H9 (cell line): ENCODE measurements at regions not wholly inside any gene's neighbourhood (a gene's known extent, or its start where the extent isn't known, plus 50 kb on each side); places are given as distances from the start of the nearest gene placed in this dataset.

Source experiments
- DNase-seq: peaks from one replicate; pipeline ENCODE4 v3.0.0-alpha.2; 2017
- H2AFZ ChIP-seq: one replicate; pipeline ENCODE4 v1.6.1; 2013; ENCODE audit warnings: mild to moderate bottlenecking, low read length, control low read depth, moderate library complexity
- H2AK5ac ChIP-seq: 2 replicates; pipeline ENCODE4 v1.6.1; 2013; ENCODE audit warnings: low read length, control low read depth, mixed read lengths; ENCODE audit not compliant: insufficient read length
- H2BK120ac ChIP-seq: one replicate; pipeline ENCODE4 v1.6.1; 2013; ENCODE audit warnings: low read depth, mild to moderate bottlenecking, low read length, control low read depth, inconsistent platforms; ENCODE audit not compliant: poor library complexity, severe bottlenecking
- H2BK12ac ChIP-seq: 2 replicates; pipeline ENCODE4 v1.6.1; 2013; ENCODE audit warnings: low read length, control low read depth, mixed read lengths, low read depth; ENCODE audit not compliant: insufficient read length
- H2BK15ac ChIP-seq: 2 replicates; pipeline ENCODE4 v1.6.1; 2013; ENCODE audit warnings: low read depth, low read length, control low read depth
- H2BK20ac ChIP-seq: one replicate; pipeline ENCODE4 v1.6.1; 2013; ENCODE audit warnings: low read depth, mild to moderate bottlenecking, low read length, control low read depth, inconsistent platforms; ENCODE audit not compliant: poor library complexity, severe bottlenecking
- H2BK5ac ChIP-seq: 2 replicates; pipeline ENCODE4 v1.6.1; 2013; ENCODE audit warnings: low read length, control low read depth, mixed read lengths; ENCODE audit not compliant: insufficient read length
- H3K14ac ChIP-seq: 2 replicates; pipeline ENCODE4 v1.6.1; 2013; ENCODE audit warnings: low read length, control low read depth; ENCODE audit not compliant: insufficient read depth
- H3K18ac ChIP-seq: 2 replicates; pipeline ENCODE4 v1.6.1; 2013; ENCODE audit warnings: low read depth, mild to moderate bottlenecking, mixed read lengths, low read length, control low read depth; ENCODE audit not compliant: insufficient read length
- H3K23ac ChIP-seq: 2 replicates; pipeline ENCODE4 v1.6.1; 2013; ENCODE audit warnings: low read length, control low read depth, mixed read lengths, low read depth; ENCODE audit not compliant: insufficient read length
- H3K23me2 ChIP-seq: 2 replicates; pipeline ENCODE4 v1.6.1; 2013; ENCODE audit warnings: low read depth, mild to moderate bottlenecking, mixed read lengths, low read length, control low read depth; ENCODE audit not compliant: insufficient read length, poor library complexity, severe bottlenecking
- H3K27ac ChIP-seq: 2 replicates; pipeline ENCODE4 v1.5.1; 2013; ENCODE audit warnings: low read length, control low read depth, mixed read lengths, low read depth; ENCODE audit not compliant: insufficient read length
- H3K27me3 ChIP-seq: 2 replicates; pipeline ENCODE4 v1.6.1; 2013; ENCODE audit warnings: low read length, control low read depth, inconsistent platforms; ENCODE audit not compliant: insufficient read depth
- H3K4ac ChIP-seq: 2 replicates; pipeline ENCODE4 v1.6.1; 2013; ENCODE audit warnings: low read depth, mild to moderate bottlenecking, control low read depth, inconsistent platforms, low read length, moderate library complexity
- H3K4me1 ChIP-seq: 2 replicates; pipeline ENCODE4 v1.6.1; 2013; ENCODE audit warnings: low read length, control low read depth, inconsistent platforms; ENCODE audit not compliant: insufficient read depth
- H3K4me2 ChIP-seq: 2 replicates; pipeline ENCODE4 v1.6.1; 2013; ENCODE audit warnings: low read length, control low read depth, mixed read lengths; ENCODE audit not compliant: insufficient read length, insufficient read depth
- H3K56ac ChIP-seq: 2 replicates; pipeline ENCODE4 v1.6.1; 2013; ENCODE audit warnings: low read depth, mild to moderate bottlenecking, mixed read lengths, low read length, control low read depth; ENCODE audit not compliant: insufficient read length
- H3K79me1 ChIP-seq: 2 replicates; pipeline ENCODE4 v1.6.1; 2013; ENCODE audit warnings: low read depth, mild to moderate bottlenecking, moderate library complexity, low read length, control low read depth, inconsistent platforms; ENCODE audit not compliant: insufficient read depth, poor library complexity, severe bottlenecking
- H3K79me2 ChIP-seq: 2 replicates; pipeline ENCODE4 v1.6.1; 2013; ENCODE audit warnings: low read length, control low read depth, inconsistent platforms; ENCODE audit not compliant: insufficient read depth
- H3K9ac ChIP-seq: 2 replicates; pipeline ENCODE4 v1.6.1; 2013; ENCODE audit warnings: low read length, control low read depth, mixed read lengths; ENCODE audit not compliant: insufficient read length; ENCODE audit errors: extremely low read depth
- H3K9me3 ChIP-seq: one replicate; pipeline ENCODE4 v1.6.1; 2013; ENCODE audit warnings: low read depth, low read length, inconsistent platforms; ENCODE audit not compliant: control insufficient read depth
- H3T11ph ChIP-seq: one replicate; pipeline ENCODE4 v1.6.1; 2013; ENCODE audit warnings: mild to moderate bottlenecking, low read length, control low read depth, inconsistent platforms
- H4K20me1 ChIP-seq: one replicate; pipeline ENCODE4 v1.6.1; 2013; ENCODE audit not compliant: control insufficient read depth, insufficient read length, insufficient read depth
- H4K5ac ChIP-seq: 2 replicates; pipeline ENCODE4 v1.6.1; 2013; ENCODE audit warnings: low read depth, mild to moderate bottlenecking, mixed read lengths, low read length, control low read depth; ENCODE audit not compliant: insufficient read length
- H4K8ac ChIP-seq: replicated peaks from 2 replicates; pipeline ENCODE4 v1.6.1; 2013; ENCODE audit warnings: low read length, control low read depth, mixed read lengths, low read depth; ENCODE audit not compliant: insufficient read length
- H4K91ac ChIP-seq: 2 replicates; pipeline ENCODE4 v1.6.1; 2013; ENCODE audit warnings: low read depth, mild to moderate bottlenecking, moderate library complexity, mixed read lengths, low read length, control low read depth; ENCODE audit not compliant: insufficient read length
- H3K27ac Mint-ChIP-seq, 3 experiments: 2 replicates in 2 of 3; 3 replicates in 1 of 3; pipeline ENCODE4 v1.8.0; 2020 to 2021; ENCODE audit warnings: mixed read lengths in 3 of 3, mild to moderate bottlenecking in 1 of 3, moderate library complexity in 1 of 3
- H3K27me3 Mint-ChIP-seq: 2 replicates; pipeline ENCODE4 v1.8.0; 2021; ENCODE audit warnings: low read depth, mild to moderate bottlenecking, moderate library complexity, mixed read lengths
- H3K36me3 Mint-ChIP-seq, 3 experiments: 2 replicates in 2 of 3; 3 replicates in 1 of 3; pipeline ENCODE4 v1.8.0; 2020 to 2021; ENCODE audit warnings: low read depth in 3 of 3, mixed read lengths in 3 of 3; ENCODE audit not compliant: insufficient read depth in 1 of 3
- H3K4me1 Mint-ChIP-seq, 2 experiments: 2 replicates each; pipeline ENCODE4 v1.8.0; 2020; ENCODE audit warnings: mixed read lengths in 2 of 2
- H3K4me3 Mint-ChIP-seq, 2 experiments: 2 replicates in 1 of 2; 3 replicates in 1 of 2; pipeline ENCODE4 v1.8.0; 2020 to 2021; ENCODE audit warnings: mild to moderate bottlenecking in 2 of 2, mixed read lengths in 2 of 2, moderate library complexity in 1 of 2
- H3K9me3 Mint-ChIP-seq, 2 experiments: 2 replicates in 1 of 2; 3 replicates in 1 of 2; pipeline ENCODE4 v1.8.0; 2020; ENCODE audit warnings: mild to moderate bottlenecking in 2 of 2, mixed read lengths in 2 of 2, moderate library complexity in 1 of 2
- WGBS: extraction: QIAGEN DNeasy Blood & Tissue Kit; methylation state at CpG from one replicate; pipeline ENCODE4 v1.1.7; 2013; ENCODE audit warnings: missing lambda C conversion rate, low lambda C conversion rate, mixed read lengths; ENCODE audit not compliant: insufficient read length; ENCODE audit errors: extremely low coverage; 5-methylcytosine and 5-hydroxymethylcytosine counted together
- TF ChIP-seq, protein P1 (sequence below): fragments of 200-600 bp; sonication (generic); conservative IDR thresholded peaks from 3 replicates; pipeline ENCODE4 v1.8.0; 2021; ENCODE audit warnings: antibody characterized with exemption, mild to moderate bottlenecking

GRCh38 chr7:49187543-49188268 lies 263.4 kb downstream of the CDC14C start:
- no peaks in the 10 kb centered on the region for H3K4me1 ChIP-seq
- DNase-seq, result no peak
- H3K36me3 Mint-ChIP-seq, result peaks cover 4 to 10% (median 6%) of the 10 kb centered on the region in 3 experiments; a peak in 3 of 7 replicates
- H3K27ac Mint-ChIP-seq, result no peak overlapping the region
- H3K4me3 Mint-ChIP-seq, result no peak overlapping the region
- H3K18ac ChIP-seq, result no peak overlapping the region
- H3T11ph ChIP-seq, result no peak overlapping the region
- H3K23ac ChIP-seq, result no peak overlapping the region
- no peak overlapping the region for H2BK20ac ChIP-seq
- H3K14ac ChIP-seq, result no peak overlapping the region
- H3K79me2 ChIP-seq, result no peaks in the 10 kb centered on the region
- no peak overlapping the region for H4K5ac ChIP-seq
- H3K4ac ChIP-seq, result no peak overlapping the region
- no peak overlapping the region for H3K27ac ChIP-seq
- H3K27me3 Mint-ChIP-seq, result no peaks in the 10 kb centered on the region
- H4K20me1 ChIP-seq, result no peaks in the 10 kb centered on the region
- no peak overlapping the region for H4K8ac ChIP-seq
- H2BK120ac ChIP-seq, result no peak overlapping the region
- no peaks in the 10 kb centered on the region for H3K9me3 ChIP-seq
- no peaks in the 10 kb centered on the region for H3K27me3 ChIP-seq
- no peak overlapping the region for H3K56ac ChIP-seq
- H3K4me1 Mint-ChIP-seq, result peaks cover 0 to 2% of the 10 kb centered on the region in 2 experiments; a peak in 3 of 4 replicates
- no peaks in the 10 kb centered on the region for H3K23me2 ChIP-seq
- no peak overlapping the region for H2BK5ac ChIP-seq
- no peak overlapping the region for H2BK15ac ChIP-seq
- TF ChIP-seq, protein P1, sequence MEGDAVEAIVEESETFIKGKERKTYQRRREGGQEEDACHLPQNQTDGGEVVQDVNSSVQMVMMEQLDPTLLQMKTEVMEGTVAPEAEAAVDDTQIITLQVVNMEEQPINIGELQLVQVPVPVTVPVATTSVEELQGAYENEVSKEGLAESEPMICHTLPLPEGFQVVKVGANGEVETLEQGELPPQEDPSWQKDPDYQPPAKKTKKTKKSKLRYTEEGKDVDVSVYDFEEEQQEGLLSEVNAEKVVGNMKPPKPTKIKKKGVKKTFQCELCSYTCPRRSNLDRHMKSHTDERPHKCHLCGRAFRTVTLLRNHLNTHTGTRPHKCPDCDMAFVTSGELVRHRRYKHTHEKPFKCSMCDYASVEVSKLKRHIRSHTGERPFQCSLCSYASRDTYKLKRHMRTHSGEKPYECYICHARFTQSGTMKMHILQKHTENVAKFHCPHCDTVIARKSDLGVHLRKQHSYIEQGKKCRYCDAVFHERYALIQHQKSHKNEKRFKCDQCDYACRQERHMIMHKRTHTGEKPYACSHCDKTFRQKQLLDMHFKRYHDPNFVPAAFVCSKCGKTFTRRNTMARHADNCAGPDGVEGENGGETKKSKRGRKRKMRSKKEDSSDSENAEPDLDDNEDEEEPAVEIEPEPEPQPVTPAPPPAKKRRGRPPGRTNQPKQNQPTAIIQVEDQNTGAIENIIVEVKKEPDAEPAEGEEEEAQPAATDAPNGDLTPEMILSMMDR, result peak; percentile 51; the same call in 2 of the 3 replicates
- H2BK12ac ChIP-seq, result no peak overlapping the region
- H3K4me2 ChIP-seq, result no peak overlapping the region
- H3K9me3 Mint-ChIP-seq, result peaks cover 0 to 4% of the 10 kb centered on the region in 2 experiments; a peak in 3 of 5 replicates
- no peak overlapping the region for H2AFZ ChIP-seq
- no CpG with 5 or more reads among the region's 3 CpGs for WGBS
- H3K9ac ChIP-seq, result no peak overlapping the region
- H2AK5ac ChIP-seq, result no peak overlapping the region
- H3K79me1 ChIP-seq, result no peaks in the 10 kb centered on the region
- H4K91ac ChIP-seq, result no peak overlapping the region
